DND-41 (cell line): ENCODE measurements at regions not wholly inside any gene's neighbourhood (a gene's known extent, or its start where the extent isn't known, plus 50 kb on each side); places are given as distances from the start of the nearest gene placed in this dataset.

Source experiments
- EZH2 ChIP-seq: IDR thresholded peaks from 3 replicates; pipeline ENCODE4 v1.6.1; 2012; ENCODE audit warnings: borderline replicate concordance, low read depth, mild to moderate bottlenecking, moderate library complexity, low read length, inconsistent platforms; ENCODE audit not compliant: severe bottlenecking
- TF ChIP-seq, protein P1 (sequence below): IDR thresholded peaks from 2 replicates; pipeline ENCODE4 v1.5.1; 2012; ENCODE audit warnings: borderline replicate concordance, low read length, moderate library complexity, mild to moderate bottlenecking; ENCODE audit not compliant: poor library complexity, severe bottlenecking; ENCODE audit errors: extremely low read depth

DNA sequence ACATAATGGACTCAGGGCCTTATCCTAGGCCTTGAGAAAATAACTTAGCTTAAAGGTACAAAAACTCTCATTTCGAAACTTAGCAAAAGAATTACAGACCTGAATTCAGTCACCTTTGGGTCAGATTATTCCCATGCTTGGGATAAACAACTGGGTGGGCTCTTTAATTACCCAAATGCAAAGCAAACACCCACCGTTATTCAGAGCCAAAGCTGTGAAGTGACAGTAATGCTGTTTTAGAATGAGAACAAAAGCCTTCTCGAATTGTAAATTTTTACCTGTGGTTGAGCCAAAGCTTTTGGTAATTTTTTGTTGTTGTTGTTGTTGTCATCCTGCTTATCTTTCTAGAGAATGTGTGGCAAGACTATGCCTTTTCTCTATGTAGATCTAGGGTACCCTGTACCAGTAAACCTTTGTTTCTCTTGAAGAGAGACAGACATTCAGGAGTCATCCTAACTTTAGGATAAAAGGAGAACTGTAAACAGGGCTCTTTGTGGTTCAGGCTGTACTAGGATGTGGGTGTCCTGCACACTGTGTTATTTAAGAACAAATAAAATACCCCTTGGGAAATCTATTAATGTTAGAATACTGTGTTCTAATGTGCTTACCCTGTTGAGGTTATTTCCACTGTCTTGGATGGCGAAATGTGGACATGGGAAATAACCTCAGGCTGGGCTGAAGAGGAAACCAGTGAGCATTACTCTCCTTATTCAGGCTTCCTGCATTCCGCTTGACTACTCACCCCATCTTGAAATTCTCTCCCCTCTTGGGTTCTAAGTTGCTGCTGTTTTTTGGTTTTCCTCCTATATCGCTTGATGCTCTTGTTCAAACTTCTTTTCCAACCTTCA, 480.7 kb downstream of the CD83 start:
- TF ChIP-seq, protein P1, sequence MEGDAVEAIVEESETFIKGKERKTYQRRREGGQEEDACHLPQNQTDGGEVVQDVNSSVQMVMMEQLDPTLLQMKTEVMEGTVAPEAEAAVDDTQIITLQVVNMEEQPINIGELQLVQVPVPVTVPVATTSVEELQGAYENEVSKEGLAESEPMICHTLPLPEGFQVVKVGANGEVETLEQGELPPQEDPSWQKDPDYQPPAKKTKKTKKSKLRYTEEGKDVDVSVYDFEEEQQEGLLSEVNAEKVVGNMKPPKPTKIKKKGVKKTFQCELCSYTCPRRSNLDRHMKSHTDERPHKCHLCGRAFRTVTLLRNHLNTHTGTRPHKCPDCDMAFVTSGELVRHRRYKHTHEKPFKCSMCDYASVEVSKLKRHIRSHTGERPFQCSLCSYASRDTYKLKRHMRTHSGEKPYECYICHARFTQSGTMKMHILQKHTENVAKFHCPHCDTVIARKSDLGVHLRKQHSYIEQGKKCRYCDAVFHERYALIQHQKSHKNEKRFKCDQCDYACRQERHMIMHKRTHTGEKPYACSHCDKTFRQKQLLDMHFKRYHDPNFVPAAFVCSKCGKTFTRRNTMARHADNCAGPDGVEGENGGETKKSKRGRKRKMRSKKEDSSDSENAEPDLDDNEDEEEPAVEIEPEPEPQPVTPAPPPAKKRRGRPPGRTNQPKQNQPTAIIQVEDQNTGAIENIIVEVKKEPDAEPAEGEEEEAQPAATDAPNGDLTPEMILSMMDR: no peak
- no peak for TF ChIP-seq EZH2
